WTC11 (cell line): ENCODE measurements at regions not wholly inside any gene's neighbourhood (a gene's known extent, or its start where the extent isn't known, plus 50 kb on each side); places are given as distances from the start of the nearest gene placed in this dataset.

Experiments
- ATAC-seq: fragments of 200-7000 bp; cut with Tn5 transposase; 2 replicates; pipeline ENCODE4 v1.10.0; 2021; ENCODE audit warnings: mild to moderate bottlenecking, moderate library complexity
- CTCF ChIA-PET: fragments of 300-600 bp; sonication (Branson Sonifier 250); formaldehyde crosslinking; loops from one replicate; lab custom pipeline; 2021; ENCODE audit warnings: antibody characterized with exemption; lab: Charles Lee
- POLR2A ChIA-PET: fragments of 350-600 bp; sonication (Branson Sonifier 250); formaldehyde crosslinking; loops from one replicate; lab custom pipeline; 2021; ENCODE audit warnings: antibody characterized with exemption; lab: Charles Lee
- DNase-seq: peaks from one replicate; pipeline ENCODE4 v3.0.0; 2021; ENCODE audit warnings: low spot score
- H3K27ac Mint-ChIP-seq: 2 replicates; pipeline ENCODE4 v1.8.0; 2021; ENCODE audit warnings: mixed read lengths
- H3K27me3 Mint-ChIP-seq: 2 replicates; pipeline ENCODE4 v1.8.0; 2021; ENCODE audit warnings: low read depth, mild to moderate bottlenecking, moderate library complexity, mixed read lengths
- H3K36me3 Mint-ChIP-seq: 2 replicates; pipeline ENCODE4 v1.8.0; 2021; ENCODE audit warnings: mixed read lengths
- H3K4me1 Mint-ChIP-seq: 2 replicates; pipeline ENCODE4 v1.8.0; 2022; ENCODE audit warnings: mixed read lengths
- H3K4me3 Mint-ChIP-seq: 2 replicates; pipeline ENCODE4 v1.8.0; 2021; ENCODE audit warnings: mild to moderate bottlenecking, moderate library complexity, mixed read lengths
- H3K9me3 Mint-ChIP-seq: 2 replicates; pipeline ENCODE4 v1.8.0; 2021; ENCODE audit warnings: mixed read lengths
- ATF6 ChIP-seq: sonication (generic); formaldehyde crosslinking; IDR thresholded peaks from 2 replicates; pipeline ENCODE4 v1.8.1; 2023; ENCODE audit warnings: mild to moderate bottlenecking, missing genetic modification reagents
- CREM ChIP-seq: sonication (generic); formaldehyde crosslinking; IDR thresholded peaks from 2 replicates; pipeline ENCODE4 v1.8.1; 2022; ENCODE audit warnings: mild to moderate bottlenecking, missing genetic modification reagents, moderate library complexity
- E2F5 ChIP-seq: sonication (generic); formaldehyde crosslinking; IDR thresholded peaks from 2 replicates; pipeline ENCODE4 v1.8.1; 2022; ENCODE audit warnings: mild to moderate bottlenecking, moderate library complexity, missing genetic modification reagents
- ELF4 ChIP-seq: sonication (generic); formaldehyde crosslinking; IDR thresholded peaks from 2 replicates; pipeline ENCODE4 v1.8.1; 2022; ENCODE audit warnings: low read depth, mild to moderate bottlenecking, moderate library complexity, missing genetic modification reagents
- EMX1 ChIP-seq: fragments of 250-450 bp; sonication (Bioruptor Pico); IDR thresholded peaks from 2 replicates; pipeline ENCODE4 v1.8.0; 2021; ENCODE audit warnings: mild to moderate bottlenecking
- ESRRA ChIP-seq: sonication (generic); formaldehyde crosslinking; IDR thresholded peaks from 2 replicates; pipeline ENCODE4 v1.8.1; 2022; ENCODE audit warnings: mild to moderate bottlenecking, missing genetic modification reagents, borderline replicate concordance
- GTF2I ChIP-seq: fragments of 250-450 bp; sonication (Bioruptor Pico); conservative IDR thresholded peaks from 2 replicates; pipeline ENCODE4 v1.4.0; 2021; ENCODE audit warnings: mild to moderate bottlenecking
- MAX ChIP-seq: sonication (generic); formaldehyde crosslinking; IDR thresholded peaks from 2 replicates; pipeline ENCODE4 v1.8.0; 2022; ENCODE audit warnings: mild to moderate bottlenecking, missing genetic modification reagents
- NFATC4 ChIP-seq: fragments of 250-450 bp; sonication (Bioruptor Pico); IDR thresholded peaks from 2 replicates; pipeline ENCODE4 v1.9.0; 2021; ENCODE audit warnings: mild to moderate bottlenecking
- NFYB ChIP-seq: sonication (generic); formaldehyde crosslinking; conservative IDR thresholded peaks from 2 replicates; pipeline ENCODE4 v1.8.0; 2022; ENCODE audit warnings: low read depth, missing genetic modification reagents
- SMAD3 ChIP-seq: sonication (generic); formaldehyde crosslinking; IDR thresholded peaks from 2 replicates; pipeline ENCODE4 v1.8.0; 2022; ENCODE audit warnings: missing genetic modification reagents, mild to moderate bottlenecking, borderline replicate concordance
- SOX15 ChIP-seq: fragments of 250-450 bp; sonication (Bioruptor Pico); IDR thresholded peaks from 2 replicates; pipeline ENCODE4 v1.9.0; 2021; ENCODE audit warnings: mild to moderate bottlenecking
- STAT6 ChIP-seq: sonication (generic); formaldehyde crosslinking; conservative IDR thresholded peaks from 2 replicates; pipeline ENCODE4 v1.8.1; 2023; ENCODE audit warnings: mild to moderate bottlenecking, low read depth, missing genetic modification reagents, moderate library complexity
- TEAD1 ChIP-seq: sonication (generic); formaldehyde crosslinking; IDR thresholded peaks from 2 replicates; pipeline ENCODE4 v1.8.0; 2022; ENCODE audit warnings: mild to moderate bottlenecking, missing genetic modification reagents
- USF2 ChIP-seq: sonication (generic); formaldehyde crosslinking; IDR thresholded peaks from 2 replicates; pipeline ENCODE4 v1.8.1; 2023; ENCODE audit warnings: mild to moderate bottlenecking, missing genetic modification reagents, moderate library complexity
- ZMAT4 ChIP-seq: fragments of 250-450 bp; sonication (Bioruptor Pico); IDR thresholded peaks from 2 replicates; pipeline ENCODE4 v1.9.0; 2021; ENCODE audit warnings: mild to moderate bottlenecking
- ZNF121 ChIP-seq: sonication (generic); formaldehyde crosslinking; IDR thresholded peaks from 2 replicates; pipeline ENCODE4 v1.8.0; 2023; ENCODE audit warnings: missing genetic modification reagents
- ZNF219 ChIP-seq: sonication (generic); formaldehyde crosslinking; IDR thresholded peaks from 2 replicates; pipeline ENCODE4 v1.8.0; 2023; ENCODE audit warnings: missing genetic modification reagents, mild to moderate bottlenecking, borderline replicate concordance
- ZNF317 ChIP-seq: sonication (generic); formaldehyde crosslinking; IDR thresholded peaks from 2 replicates; pipeline ENCODE4 v1.8.1; 2023; ENCODE audit warnings: low read depth, mild to moderate bottlenecking, moderate library complexity, missing genetic modification reagents, borderline replicate concordance
- ZNF423 ChIP-seq: fragments of 250-450 bp; sonication (Bioruptor Pico); IDR thresholded peaks from 2 replicates; pipeline ENCODE4 v2.1.2; 2022; ENCODE audit warnings: mild to moderate bottlenecking, moderate library complexity
- TF ChIP-seq, protein P1 (sequence below): sonication (generic); formaldehyde crosslinking; IDR thresholded peaks from 2 replicates; pipeline ENCODE4 v1.8.0; 2023; ENCODE audit warnings: missing genetic modification reagents
- TF ChIP-seq, protein P2 (sequence below): sonication (generic); formaldehyde crosslinking; IDR thresholded peaks from 2 replicates; pipeline ENCODE4 v1.8.1; 2023; ENCODE audit warnings: mild to moderate bottlenecking, missing genetic modification reagents, moderate library complexity

DNA sequence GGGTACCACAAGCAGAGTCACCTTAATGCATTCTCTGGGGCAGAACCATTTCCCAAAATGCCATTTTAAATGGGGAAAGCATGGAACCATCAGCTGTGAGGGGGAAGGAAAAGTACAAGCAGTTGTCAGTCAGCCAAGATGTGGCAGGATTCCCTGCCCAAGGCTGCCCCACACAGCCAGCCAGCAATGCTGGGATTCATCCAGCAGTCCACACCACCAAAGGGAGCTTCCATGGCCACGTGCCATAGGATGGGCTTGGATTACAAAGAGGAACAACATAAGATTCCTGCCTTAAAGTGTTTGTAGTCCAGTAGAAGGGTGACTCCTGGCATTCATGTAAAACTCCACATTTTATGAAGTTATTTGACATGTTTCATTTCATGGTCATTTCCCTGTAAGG, 233.3 kb downstream of the SHOX2 start (continued):
- TF ChIP-seq USF2 (CRISPR knock-in tag) = no peak
- no peak for TF ChIP-seq NFATC4 (CRISPR knock-in tag)
- no peak for TF ChIP-seq ZNF219 (CRISPR knock-in tag)
- TF ChIP-seq, protein P1, sequence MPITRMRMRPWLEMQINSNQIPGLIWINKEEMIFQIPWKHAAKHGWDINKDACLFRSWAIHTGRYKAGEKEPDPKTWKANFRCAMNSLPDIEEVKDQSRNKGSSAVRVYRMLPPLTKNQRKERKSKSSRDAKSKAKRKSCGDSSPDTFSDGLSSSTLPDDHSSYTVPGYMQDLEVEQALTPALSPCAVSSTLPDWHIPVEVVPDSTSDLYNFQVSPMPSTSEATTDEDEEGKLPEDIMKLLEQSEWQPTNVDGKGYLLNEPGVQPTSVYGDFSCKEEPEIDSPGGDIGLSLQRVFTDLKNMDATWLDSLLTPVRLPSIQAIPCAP (CRISPR knock-in tag) = no peak
- TF ChIP-seq E2F5 = no peak
- TF ChIP-seq SMAD3 = no peak
- TF ChIP-seq ZNF423 (CRISPR knock-in tag) = no peak
- no peak for TF ChIP-seq ELF4 (CRISPR knock-in tag)
- TF ChIP-seq, protein P2, sequence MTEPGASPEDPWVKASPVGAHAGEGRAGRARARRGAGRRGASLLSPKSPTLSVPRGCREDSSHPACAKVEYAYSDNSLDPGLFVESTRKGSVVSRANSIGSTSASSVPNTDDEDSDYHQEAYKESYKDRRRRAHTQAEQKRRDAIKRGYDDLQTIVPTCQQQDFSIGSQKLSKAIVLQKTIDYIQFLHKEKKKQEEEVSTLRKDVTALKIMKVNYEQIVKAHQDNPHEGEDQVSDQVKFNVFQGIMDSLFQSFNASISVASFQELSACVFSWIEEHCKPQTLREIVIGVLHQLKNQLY = no peak

DNA sequence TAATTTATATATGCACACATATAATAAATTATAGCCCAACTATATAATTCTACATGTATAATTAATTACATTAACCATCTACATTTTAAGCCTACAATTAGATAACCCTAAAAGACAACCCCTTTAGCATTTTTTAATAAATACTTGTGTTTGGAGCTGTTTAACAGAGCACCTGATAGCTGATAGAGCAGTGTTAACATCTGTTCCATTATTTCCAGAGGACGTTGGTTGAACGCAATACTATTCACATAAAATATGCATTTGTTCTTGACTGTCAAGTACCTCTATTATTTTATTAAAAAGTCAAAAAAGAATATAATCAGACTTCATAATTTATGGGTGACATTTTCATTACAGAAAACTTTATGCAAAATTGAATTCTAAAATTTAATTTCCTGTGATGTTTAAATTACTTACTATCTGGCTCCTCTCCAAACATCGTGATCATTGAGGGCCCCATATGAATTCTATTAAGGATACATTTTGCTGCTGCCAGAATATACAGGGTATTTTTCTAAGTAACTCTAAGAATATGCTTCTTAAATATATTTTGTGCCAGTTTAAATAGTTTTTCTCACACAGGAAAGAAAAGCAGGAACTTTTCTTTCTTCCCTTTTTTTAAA, 234.3 kb downstream of the SHOX2 start:
- Mint-ChIP-seq H3K4me3 (no peak overlapping the region), H3K36me3 (no peaks in the 10 kb centered on the region), H3K27me3 (no peaks in the 10 kb centered on the region), H3K27ac (no peak overlapping the region)
- no peak for ATAC-seq
- TF ChIP-seq NFYB (CRISPR knock-in tag) (no peak), GTF2I (CRISPR knock-in tag) (no peak), ZMAT4 (CRISPR knock-in tag) (no peak), CREM (CRISPR knock-in tag) (no peak), ZNF423 (CRISPR knock-in tag) (no peak), ESRRA (no peak), TEAD1 (CRISPR knock-in tag) (no peak), ZNF317 (no peak), EMX1 (no peak), MAX (CRISPR knock-in tag) (no peak), SOX15 (CRISPR knock-in tag) (no peak), STAT6 (CRISPR knock-in tag) (no peak), ATF6 (CRISPR knock-in tag) (no peak), ZNF121 (CRISPR knock-in tag) (no peak)
- TF ChIP-seq, all 79 proteins: peak for 0
- H3K9me3 Mint-ChIP-seq = no peaks in the 10 kb centered on the region
- ChIA-PET CTCF (no interaction called here), POLR2A (no interaction called here)
- peaks cover 13% of the 10 kb centered on the region for H3K4me1 Mint-ChIP-seq
- no peak for DNase-seq
